ENCODE measurements at regions not wholly inside any gene's neighbourhood (a gene's known extent, or its start where the extent isn't known, plus 50 kb on each side); places are given as distances from the start of the nearest gene placed in this dataset.
A peak's percentile ranks its signal among the peaks of the same experiment; 100 is the strongest.

- H3K4me1 Mint-ChIP-seq, result peaks cover 25% of the 10 kb centered on the region
- TF ChIP-seq CTCF (IDR thresholded peaks at IDR 0.05; ENCODE audit: unreplicated experiment in 3 of 3), result no peak
These were observed 128.5 kb upstream of the TNS3 start for GRCh38 chr7:47710201-47710935.

GRCh38 chr7:47709451-47709850, 127.5 kb upstream of the TNS3 start:
- no peaks in the 10 kb centered on the region for H3K9me3 Mint-ChIP-seq
- peak overlapping the region in 1 of 3 experiments; percentile 23 for H3K27ac Mint-ChIP-seq
- TF ChIP-seq CTCF (IDR thresholded peaks at IDR 0.05; ENCODE audit: unreplicated experiment in 3 of 3), result no peak
- peaks cover 3% of the 10 kb centered on the region for H3K27me3 Mint-ChIP-seq (ENCODE audit: low read depth)
- H3K36me3 Mint-ChIP-seq (ENCODE audit: low read depth), result no peaks in the 10 kb centered on the region
- peaks cover 22% of the 10 kb centered on the region for H3K4me1 Mint-ChIP-seq
- H3K4me3 Mint-ChIP-seq, result no peak overlapping the region

More at GRCh38 chr7:47710201-47710935, 128.5 kb upstream of the TNS3 start:
- peak overlapping the region in 2 of 3 experiments; percentile 27 to 72 for H3K27ac Mint-ChIP-seq
- H3K36me3 Mint-ChIP-seq (ENCODE audit: low read depth), result no peaks in the 10 kb centered on the region
- no peaks in the 10 kb centered on the region for H3K9me3 Mint-ChIP-seq
- H3K27me3 Mint-ChIP-seq (ENCODE audit: low read depth), result peaks cover 3% of the 10 kb centered on the region
- H3K4me3 Mint-ChIP-seq, result no peak overlapping the region

- TF ChIP-seq CTCF (IDR thresholded peaks at IDR 0.05; ENCODE audit: unreplicated experiment in 3 of 3), result no peak
- Mint-ChIP-seq H3K27ac (peak overlapping the region in 2 of 3 experiments; percentile 23 to 52), H3K27me3 (ENCODE audit: low read depth) (peaks cover 3% of the 10 kb centered on the region), H3K4me1 (peaks cover 22% of the 10 kb centered on the region), H3K4me3 (no peak overlapping the region), H3K36me3 (ENCODE audit: low read depth) (no peaks in the 10 kb centered on the region), H3K9me3 (no peaks in the 10 kb centered on the region)
These were observed 127.1 kb upstream of the TNS3 start for GRCh38 chr7:47709051-47709450.

- H3K9me3 Mint-ChIP-seq, result no peaks in the 10 kb centered on the region
- peaks cover 20% of the 10 kb centered on the region for H3K4me1 Mint-ChIP-seq
- no peak for TF ChIP-seq CTCF (IDR thresholded peaks at IDR 0.05; ENCODE audit: unreplicated experiment in 3 of 3)
- no peak overlapping the region for H3K4me3 Mint-ChIP-seq
- peaks cover 3% of the 10 kb centered on the region for H3K27me3 Mint-ChIP-seq (ENCODE audit: low read depth)
- peak overlapping the region in 2 of 3 experiments; percentile 63 to 84 for H3K27ac Mint-ChIP-seq
- H3K36me3 Mint-ChIP-seq (ENCODE audit: low read depth), result no peaks in the 10 kb centered on the region
These were observed 125.7 kb upstream of the TNS3 start for GRCh38 chr7:47707583-47707982.

- H3K36me3 Mint-ChIP-seq (ENCODE audit: low read depth), result no peaks in the 10 kb centered on the region
- TF ChIP-seq CTCF (IDR thresholded peaks at IDR 0.05; ENCODE audit: unreplicated experiment in 3 of 3), result no peak
- no peaks in the 10 kb centered on the region for H3K27me3 Mint-ChIP-seq (ENCODE audit: low read depth)
- H3K4me1 Mint-ChIP-seq, result peaks cover 19% of the 10 kb centered on the region
- H3K27ac Mint-ChIP-seq, result no peak overlapping the region
- no peaks in the 10 kb centered on the region for H3K9me3 Mint-ChIP-seq
- H3K4me3 Mint-ChIP-seq, result no peak overlapping the region
These were observed 123.0 kb upstream of the TNS3 start for GRCh38 chr7:47704936-47705335.

GRCh38 chr7:47702080-47702479, 120.2 kb upstream of the TNS3 start:
- Mint-ChIP-seq H3K36me3 (ENCODE audit: low read depth) (no peaks in the 10 kb centered on the region), H3K4me1 (peaks cover 17% of the 10 kb centered on the region), H3K4me3 (no peak overlapping the region), H3K9me3 (no peaks in the 10 kb centered on the region), H3K27ac (no peak overlapping the region), H3K27me3 (ENCODE audit: low read depth) (no peaks in the 10 kb centered on the region)
- no peak for TF ChIP-seq CTCF (IDR thresholded peaks at IDR 0.05; ENCODE audit: unreplicated experiment in 3 of 3)
